Osteoblast (primary cell): ENCODE measurements at regions not wholly inside any gene's neighbourhood (a gene's known extent, or its start where the extent isn't known, plus 50 kb on each side); places are given as distances from the start of the nearest gene placed in this dataset.

Source experiments
- DNase-seq: peaks from one replicate; pipeline ENCODE4 v3.0.0; 2011; ENCODE audit warnings: low spot score, mixed read lengths; ENCODE audit not compliant: insufficient read length; ENCODE audit errors: missing footprints
- H2AFZ ChIP-seq: 2 replicates; pipeline ENCODE4 v1.6.0; 2011; ENCODE audit warnings: mild to moderate bottlenecking, low read length
- H3K27ac ChIP-seq: 2 replicates; pipeline ENCODE4 v1.5.1; 2011; ENCODE audit warnings: mild to moderate bottlenecking, low read depth, low read length, moderate library complexity
- H3K27me3 ChIP-seq: 2 replicates; pipeline ENCODE4 v1.6.0; 2012; ENCODE audit warnings: mild to moderate bottlenecking, control low read depth, inconsistent platforms, low read length, moderate library complexity; ENCODE audit not compliant: insufficient read depth
- H3K36me3 ChIP-seq: 2 replicates; pipeline ENCODE4 v1.5.1; 2011; ENCODE audit warnings: mild to moderate bottlenecking, low read length, control low read depth, moderate library complexity; ENCODE audit not compliant: insufficient read depth
- H3K4me1 ChIP-seq: 2 replicates; pipeline ENCODE4 v1.5.1; 2011; ENCODE audit warnings: mild to moderate bottlenecking, low read length, control low read depth, moderate library complexity; ENCODE audit not compliant: insufficient read depth
- H3K4me2 ChIP-seq: 2 replicates; pipeline ENCODE4 v1.6.0; 2011; ENCODE audit warnings: mild to moderate bottlenecking, low read length; ENCODE audit not compliant: insufficient read depth
- H3K4me3 ChIP-seq: fragments of 200-600 bp; sonication (generic); 3 replicates; pipeline ENCODE4 v1.5.1; 2012; ENCODE audit warnings: mild to moderate bottlenecking, low read length, inconsistent platforms; ENCODE audit not compliant: insufficient read depth
- H3K79me2 ChIP-seq: 2 replicates; pipeline ENCODE4 v1.6.0; 2012; ENCODE audit warnings: mild to moderate bottlenecking, low read length, control low read depth, inconsistent platforms; ENCODE audit not compliant: insufficient read depth
- H3K9me3 ChIP-seq: 2 replicates; pipeline ENCODE4 v1.5.1; 2011; ENCODE audit warnings: low read depth, low read length, control low read depth
- H4K20me1 ChIP-seq: 2 replicates; pipeline ENCODE4 v1.6.0; 2012; ENCODE audit warnings: mild to moderate bottlenecking, low read length, control low read depth; ENCODE audit not compliant: insufficient read depth
- CTCF ChIP-seq: IDR thresholded peaks from 2 replicates; pipeline ENCODE4 v1.5.1; 2011; ENCODE audit warnings: mild to moderate bottlenecking, low read depth, low read length, moderate library complexity; ENCODE audit errors: extremely low read depth

- Histone ChIP-seq H3K9me3 (no peaks in the 10 kb centered on the region), H3K27me3 (no peaks in the 10 kb centered on the region), H3K79me2 (no peaks in the 10 kb centered on the region), H2AFZ (no peak overlapping the region), H4K20me1 (no peaks in the 10 kb centered on the region), H3K4me1 (no peaks in the 10 kb centered on the region), H3K27ac (no peak overlapping the region), H3K4me3 (no peak overlapping the region), H3K4me2 (no peak overlapping the region), H3K36me3 (no peaks in the 10 kb centered on the region)
- no peak for DNase-seq
- no peak for TF ChIP-seq CTCF
Measured at GRCh38 chr20:12058216-12058615, 140.5 kb downstream of the BTBD3 start.

- Histone ChIP-seq H3K4me1 (no peaks in the 10 kb centered on the region), H3K36me3 (no peaks in the 10 kb centered on the region), H3K9me3 (no peaks in the 10 kb centered on the region), H3K4me2 (no peak overlapping the region), H3K79me2 (no peaks in the 10 kb centered on the region), H3K27ac (no peak overlapping the region), H2AFZ (no peak overlapping the region), H3K4me3 (no peak overlapping the region), H3K27me3 (no peaks in the 10 kb centered on the region), H4K20me1 (no peaks in the 10 kb centered on the region)
- TF ChIP-seq CTCF, result no peak
- DNase-seq, result no peak
Measured at GRCh38 chr20:12061466-12061865, 143.8 kb downstream of the BTBD3 start.

GRCh38 chr20:12063106-12063684 lies 145.5 kb downstream of the BTBD3 start:
- Histone ChIP-seq H3K4me3 (no peak overlapping the region), H3K4me1 (no peaks in the 10 kb centered on the region), H3K27ac (no peak overlapping the region), H3K4me2 (no peak overlapping the region), H3K9me3 (no peaks in the 10 kb centered on the region), H2AFZ (no peak overlapping the region), H3K36me3 (no peaks in the 10 kb centered on the region), H3K79me2 (no peaks in the 10 kb centered on the region), H3K27me3 (no peaks in the 10 kb centered on the region), H4K20me1 (no peaks in the 10 kb centered on the region)
- no peak for DNase-seq
- no peak for TF ChIP-seq CTCF

GRCh38 chr20:12064540-12064939 lies 146.8 kb downstream of the BTBD3 start:
- Histone ChIP-seq H3K4me2 (no peak overlapping the region), H4K20me1 (no peaks in the 10 kb centered on the region), H3K27me3 (no peaks in the 10 kb centered on the region), H3K79me2 (no peaks in the 10 kb centered on the region), H2AFZ (no peak overlapping the region), H3K27ac (no peak overlapping the region), H3K36me3 (no peaks in the 10 kb centered on the region), H3K4me3 (no peak overlapping the region), H3K4me1 (no peaks in the 10 kb centered on the region), H3K9me3 (no peaks in the 10 kb centered on the region)
- TF ChIP-seq CTCF, result no peak
- no peak for DNase-seq
